Renal pelvis (tissue), 1 donor: ENCODE measurements at regions not wholly inside any gene's neighbourhood (a gene's known extent, or its start where the extent isn't known, plus 50 kb on each side); places are given as distances from the start of the nearest gene placed in this dataset.

Source experiments
- DNase-seq: peaks from one replicate; pipeline ENCODE4 v3.0.0-alpha.2; 2013

DNA sequence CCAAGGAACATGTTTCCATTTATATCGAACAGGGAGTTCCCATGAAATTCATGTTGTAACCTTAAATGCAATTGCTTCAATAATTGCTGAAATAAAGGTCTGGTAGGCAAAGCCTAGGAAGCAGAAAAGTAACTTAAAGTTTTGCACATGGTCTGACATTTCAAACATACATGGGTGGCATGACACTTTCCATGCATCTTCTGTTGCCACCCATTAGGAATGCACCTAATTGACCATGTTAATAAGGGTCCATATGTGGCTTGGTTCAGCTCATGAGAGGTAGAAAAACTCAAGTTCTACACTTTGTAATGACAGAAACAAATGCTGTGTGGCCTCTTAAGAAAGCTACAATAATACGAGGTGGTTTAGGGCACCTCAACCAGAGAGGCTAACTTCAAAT, 72.0 kb upstream of the GORAB start:
- no peak for DNase-seq

DNA sequence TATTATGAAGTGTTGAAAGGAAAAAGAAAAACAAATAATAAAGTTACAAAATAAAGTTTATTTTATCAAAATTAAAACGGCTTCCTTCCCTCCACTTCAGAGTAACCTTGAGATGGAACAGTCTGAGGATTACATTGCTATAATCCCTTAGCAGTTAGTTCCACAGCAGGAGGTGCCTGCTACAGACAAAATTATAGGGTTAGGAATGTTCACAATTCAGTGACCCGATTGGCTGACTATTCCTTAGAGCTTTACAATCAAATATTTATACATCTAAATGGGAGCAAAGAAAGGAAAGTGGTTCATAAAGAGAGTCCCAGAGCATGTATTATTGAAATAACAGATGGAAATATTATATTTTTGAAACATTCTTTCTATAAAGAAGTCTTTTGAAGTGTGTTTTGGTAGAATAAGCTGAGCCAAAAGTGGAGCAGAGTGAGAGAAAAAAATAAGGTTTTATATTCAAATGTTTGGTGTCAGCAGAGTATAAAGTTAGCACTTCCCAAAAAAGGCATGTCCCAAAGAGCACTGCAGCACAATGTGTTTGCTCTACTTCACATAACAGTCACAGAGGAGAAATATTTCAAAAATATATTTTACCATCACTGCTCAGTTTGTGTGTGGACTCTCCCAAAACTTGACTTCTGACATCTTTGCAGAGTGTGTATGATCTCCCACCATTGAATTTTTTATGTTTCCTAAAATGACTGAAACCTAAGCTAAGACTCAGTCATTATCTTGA, 71.4 kb upstream of the GORAB start:
- no peak for DNase-seq

DNA sequence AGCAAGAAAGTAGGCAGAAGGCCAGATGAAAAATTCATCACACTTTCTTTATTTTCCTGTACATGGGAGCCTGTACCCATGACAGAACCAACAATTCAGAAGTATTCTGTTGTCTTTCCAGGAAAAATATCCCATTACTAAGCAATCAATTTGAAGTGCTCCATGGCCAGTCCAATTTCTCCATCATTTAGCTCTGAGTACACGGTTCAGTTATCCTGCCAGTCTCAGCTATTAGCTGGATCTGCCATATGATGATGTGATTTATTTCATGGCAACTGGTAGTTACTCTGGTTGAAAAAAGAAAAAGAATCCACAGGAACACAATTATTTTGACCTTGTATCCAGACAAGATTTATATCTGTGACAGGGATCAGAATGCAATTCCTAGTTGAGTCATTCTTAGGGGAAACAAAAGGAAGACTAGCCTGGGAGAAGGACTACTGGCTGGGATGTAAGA, 70.6 kb upstream of the GORAB start:
- DNase-seq: no peak

DNA sequence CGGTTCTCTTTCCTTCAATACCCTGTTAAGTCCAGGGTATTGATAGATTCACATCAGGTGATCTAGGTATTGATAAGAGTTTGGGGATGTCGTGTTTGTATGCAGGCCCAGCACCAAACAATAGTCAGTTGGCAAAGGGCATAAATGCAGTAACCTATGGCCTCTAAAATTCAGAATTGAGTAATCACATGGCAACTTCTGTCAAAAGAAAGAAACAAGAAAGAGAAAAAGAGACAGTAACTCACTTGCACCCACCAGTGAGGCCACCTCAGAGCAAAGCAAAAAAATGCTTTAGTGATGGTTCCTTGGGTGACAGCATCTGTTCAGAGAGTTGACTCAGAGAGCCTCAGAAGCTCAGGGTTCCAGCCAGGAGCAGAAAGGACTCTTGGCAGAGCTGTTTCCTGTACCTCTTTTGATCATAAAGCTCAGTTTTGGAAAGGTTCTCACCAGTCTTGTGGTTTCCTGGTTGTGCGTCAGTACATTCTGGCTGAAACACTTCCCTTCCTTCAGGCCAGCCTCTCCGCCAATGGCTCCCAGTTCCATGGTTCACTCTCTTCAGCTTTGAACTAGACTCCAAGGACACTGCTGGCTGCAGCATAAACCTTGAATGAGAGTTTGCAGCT, 70.1 kb upstream of the GORAB start:
- DNase-seq: no peak

DNA sequence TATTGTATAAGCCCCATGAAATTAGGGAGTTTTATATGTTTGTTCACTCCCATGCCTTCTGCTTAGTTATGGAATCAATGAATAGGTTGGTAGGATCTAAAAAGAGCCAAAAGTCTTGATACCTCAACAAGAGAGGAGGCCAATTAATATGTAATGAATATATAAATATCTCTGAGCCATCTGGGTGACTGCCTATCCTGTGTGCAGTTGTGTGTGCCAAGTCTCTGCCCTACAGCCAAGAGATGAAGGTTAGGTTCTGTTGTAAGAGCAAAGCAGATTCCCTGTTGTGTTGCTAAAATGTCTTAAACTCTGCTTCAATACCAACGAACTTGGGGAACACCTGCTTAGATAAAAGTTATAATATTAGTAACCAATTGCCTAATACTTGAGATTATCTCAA, 61.8 kb upstream of the GORAB start:
- no peak for DNase-seq

DNA sequence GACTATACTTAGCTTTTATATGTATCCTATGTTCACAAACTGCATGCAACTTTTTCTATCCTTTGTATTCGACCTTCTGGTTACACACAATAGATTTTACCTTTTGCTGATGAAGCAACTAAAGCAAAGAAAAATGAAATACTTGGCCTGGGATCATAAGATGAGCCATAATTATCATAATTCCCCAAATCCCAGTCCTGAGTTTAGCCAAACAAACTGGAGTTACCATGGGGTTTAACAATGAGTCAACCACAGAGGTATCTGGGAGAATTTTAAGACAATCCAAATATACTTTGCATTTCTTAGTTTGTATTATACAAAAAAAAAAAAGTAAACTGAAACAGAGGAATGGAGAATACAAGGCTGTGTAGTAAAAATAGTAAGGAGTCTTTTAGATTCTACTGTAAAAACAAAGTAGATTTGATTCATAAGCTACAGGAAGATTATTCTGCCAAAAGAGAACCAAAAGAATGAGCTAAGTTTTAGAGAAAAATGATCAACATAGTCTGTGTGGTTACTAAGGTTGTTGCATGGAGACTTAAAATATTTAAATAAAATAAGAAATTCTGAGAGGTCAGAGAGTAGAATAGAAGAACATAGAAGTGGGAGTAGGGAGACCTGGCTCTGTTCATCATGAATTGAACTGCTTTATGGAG, 60.4 kb upstream of the GORAB start:
- no peak for DNase-seq

DNA sequence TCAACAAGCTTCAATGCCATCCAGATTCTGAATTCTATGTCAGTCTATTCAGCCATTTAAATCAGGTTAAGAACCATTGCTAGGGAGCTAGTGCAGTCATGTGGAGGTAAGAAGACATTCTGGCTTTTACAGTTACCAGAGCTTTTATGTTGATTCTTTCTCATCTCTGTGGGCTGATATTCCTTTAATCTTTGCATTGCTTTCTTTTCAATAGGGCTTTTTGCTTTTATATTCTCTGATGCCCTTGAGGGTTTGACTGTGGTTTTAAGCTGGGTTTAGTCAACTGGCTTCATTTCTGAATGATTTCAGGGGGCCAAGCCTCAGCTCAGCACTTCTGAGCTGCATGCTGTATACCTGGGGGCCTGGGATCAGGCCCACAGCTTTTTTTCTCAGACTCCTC, 51.0 kb upstream of the GORAB start:
- DNase-seq: no peak
